SJCRH30 (cell line): ENCODE measurements at regions not wholly inside any gene's neighbourhood (a gene's known extent, or its start where the extent isn't known, plus 50 kb on each side); places are given as distances from the start of the nearest gene placed in this dataset.

ENCODE experiments used
- DNase-seq, 2 experiments: peaks; one replicate each; pipeline ENCODE4 v3.0.0-alpha.2; 2015 to 2020
- H3K27ac ChIP-seq: fragments of 250-450 bp; sonication (Bioruptor Pico); 2 replicates; pipeline ENCODE4 v1.5.1; 2020; ENCODE audit warnings: mild to moderate bottlenecking, moderate library complexity
- H3K27me3 ChIP-seq: fragments of 250-450 bp; sonication (Bioruptor Pico); 2 replicates; pipeline ENCODE4 v1.5.1; 2020; ENCODE audit warnings: mild to moderate bottlenecking, moderate library complexity
- H3K36me3 ChIP-seq: fragments of 250-450 bp; sonication (Bioruptor Pico); 2 replicates; pipeline ENCODE4 v1.5.1; 2020; ENCODE audit warnings: mild to moderate bottlenecking, moderate library complexity
- H3K4me1 ChIP-seq: fragments of 250-450 bp; sonication (Bioruptor Pico); 2 replicates; pipeline ENCODE4 v1.5.1; 2020; ENCODE audit warnings: mild to moderate bottlenecking, moderate library complexity
- H3K4me3 ChIP-seq: fragments of 250-450 bp; sonication (Bioruptor Pico); 2 replicates; pipeline ENCODE4 v1.5.1; 2020; ENCODE audit warnings: mild to moderate bottlenecking, moderate library complexity
- H3K9me3 ChIP-seq: fragments of 250-450 bp; sonication (Bioruptor Pico); replicated peaks from 2 replicates; pipeline ENCODE4 v1.5.1; 2020; ENCODE audit warnings: mild to moderate bottlenecking, moderate library complexity

GRCh38 chr12:89173678-89174077 is 178.6 kb downstream of the DUSP6 start:
- no peak for DNase-seq
- Histone ChIP-seq H3K4me3 (no peak overlapping the region), H3K27ac (no peak overlapping the region), H3K9me3 (no peaks in the 10 kb centered on the region; the same call in 1 of the 2 replicates), H3K27me3 (no peaks in the 10 kb centered on the region), H3K36me3 (no peaks in the 10 kb centered on the region), H3K4me1 (no peaks in the 10 kb centered on the region)

GRCh38 chr12:89173096-89173495 is 179.2 kb downstream of the DUSP6 start:
- H3K27ac ChIP-seq, result no peak overlapping the region
- no peak overlapping the region for H3K4me3 ChIP-seq
- H3K9me3 ChIP-seq, result no peaks in the 10 kb centered on the region; the same call in 1 of the 2 replicates
- no peaks in the 10 kb centered on the region for H3K4me1 ChIP-seq
- H3K36me3 ChIP-seq, result no peaks in the 10 kb centered on the region
- no peaks in the 10 kb centered on the region for H3K27me3 ChIP-seq
- DNase-seq, result no peak

- H3K27me3 ChIP-seq, result no peaks in the 10 kb centered on the region
- no peak for DNase-seq
These were observed 180.1 kb downstream of the DUSP6 start for GRCh38 chr12:89172224-89172623.

GRCh38 chr12:89169321-89169720 is 183.0 kb downstream of the DUSP6 start:
- Histone ChIP-seq H3K9me3 (no peaks in the 10 kb centered on the region; the same call in 1 of the 2 replicates), H3K36me3 (no peaks in the 10 kb centered on the region), H3K27me3 (no peaks in the 10 kb centered on the region), H3K4me3 (no peak overlapping the region), H3K27ac (no peak overlapping the region), H3K4me1 (no peaks in the 10 kb centered on the region)
- DNase-seq, result no peak

More at GRCh38 chr12:89172224-89172623, 180.1 kb downstream of the DUSP6 start:
- Histone ChIP-seq H3K9me3 (no peaks in the 10 kb centered on the region; the same call in 1 of the 2 replicates), H3K4me1 (no peaks in the 10 kb centered on the region), H3K4me3 (no peak overlapping the region), H3K27ac (no peak overlapping the region), H3K36me3 (no peaks in the 10 kb centered on the region)

GRCh38 chr12:89167986-89168385 is 184.3 kb downstream of the DUSP6 start:
- H3K4me1 ChIP-seq, result no peaks in the 10 kb centered on the region
- no peaks in the 10 kb centered on the region; the same call in 1 of the 2 replicates for H3K9me3 ChIP-seq
- no peak overlapping the region for H3K27ac ChIP-seq
- no peak overlapping the region for H3K4me3 ChIP-seq
- no peak for DNase-seq
- H3K36me3 ChIP-seq, result no peaks in the 10 kb centered on the region
- H3K27me3 ChIP-seq, result no peaks in the 10 kb centered on the region

DNA sequence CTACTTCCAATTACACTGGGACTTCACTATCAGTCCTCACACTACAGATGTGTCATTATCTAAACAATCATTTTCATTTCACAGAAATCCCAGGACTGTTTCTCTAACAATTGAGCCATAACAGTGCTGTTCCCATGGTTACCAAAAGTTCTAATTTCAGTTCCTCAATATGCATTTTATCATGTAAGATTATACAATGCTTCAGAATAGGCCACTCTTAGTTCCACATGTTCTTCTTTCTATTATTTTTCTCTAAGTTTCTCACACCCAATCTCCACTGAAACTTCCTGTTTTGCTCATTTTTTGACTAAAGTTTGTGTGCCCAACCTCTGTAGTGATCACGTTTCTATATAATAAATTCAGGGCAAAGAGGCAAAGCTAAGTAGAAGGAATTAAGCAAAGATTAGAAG is 185.8 kb downstream of the DUSP6 start:
- DNase-seq, result no peak

DNA sequence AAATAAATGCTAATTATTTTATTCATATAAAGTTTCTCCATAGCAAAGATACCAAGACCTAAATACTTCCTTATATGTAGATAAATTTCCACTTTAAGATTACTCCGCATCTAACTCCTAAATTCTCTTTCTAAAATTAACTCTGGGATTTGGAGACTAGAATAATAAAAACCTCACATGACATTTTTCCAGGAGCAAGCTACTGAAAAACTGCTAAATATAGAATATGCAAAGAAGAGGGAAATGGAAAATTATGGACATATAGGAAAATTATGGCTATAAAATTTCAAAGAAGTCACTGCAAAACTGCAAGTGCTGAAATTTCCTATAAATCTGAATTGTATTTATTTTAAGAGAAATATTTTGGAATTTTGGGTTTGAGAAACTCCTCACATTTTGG is 186.2 kb downstream of the DUSP6 start:
- H3K27ac ChIP-seq, result no peak overlapping the region
- no peak for DNase-seq
- no peaks in the 10 kb centered on the region for H3K36me3 ChIP-seq
- H3K4me3 ChIP-seq, result no peak overlapping the region
- H3K27me3 ChIP-seq, result no peaks in the 10 kb centered on the region
- H3K4me1 ChIP-seq, result no peaks in the 10 kb centered on the region
- H3K9me3 ChIP-seq, result no peaks in the 10 kb centered on the region

More for the DNA sequence above, 185.8 kb downstream of the DUSP6 start:
- no peaks in the 10 kb centered on the region for H3K27me3 ChIP-seq
- no peak overlapping the region for H3K4me3 ChIP-seq
- no peak overlapping the region for H3K27ac ChIP-seq
- no peaks in the 10 kb centered on the region for H3K4me1 ChIP-seq
- H3K36me3 ChIP-seq, result no peaks in the 10 kb centered on the region
- H3K9me3 ChIP-seq, result no peaks in the 10 kb centered on the region

GRCh38 chr12:89165703-89166102 is 186.6 kb downstream of the DUSP6 start:
- DNase-seq, result no peak
- Histone ChIP-seq H3K4me1 (0 out of 2 replicates have a peak, but pooled peaks cover 2% of the 10 kb centered on the region), H3K9me3 (no peaks in the 10 kb centered on the region), H3K36me3 (no peaks in the 10 kb centered on the region), H3K27me3 (no peaks in the 10 kb centered on the region), H3K4me3 (no peak overlapping the region), H3K27ac (no peak overlapping the region)

DNA sequence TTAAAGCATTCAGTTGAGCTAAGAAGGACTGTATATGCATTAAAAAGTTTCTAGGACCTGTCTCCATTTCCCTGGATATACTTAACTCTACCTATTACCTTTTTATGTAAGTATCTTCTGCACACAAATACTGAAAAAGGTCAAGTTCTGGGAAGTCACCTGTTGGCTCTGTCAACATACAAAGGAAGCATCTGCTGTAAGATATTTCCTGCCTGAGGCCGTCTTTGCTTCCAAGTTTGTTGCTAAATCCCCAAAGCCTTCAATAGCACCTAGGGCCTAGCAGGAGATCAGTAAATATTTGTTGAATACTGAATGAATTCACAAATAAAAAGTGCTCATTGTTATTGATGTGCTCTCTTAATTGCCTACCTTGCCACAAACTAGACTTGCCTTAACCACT is 188.4 kb downstream of the DUSP6 start:
- H3K4me3 ChIP-seq, result no peak overlapping the region
- no peaks in the 10 kb centered on the region for H3K9me3 ChIP-seq
- H3K4me1 ChIP-seq, result 0 out of 2 replicates have a peak, but pooled peaks cover 2% of the 10 kb centered on the region
- no peak overlapping the region for H3K27ac ChIP-seq
- H3K36me3 ChIP-seq, result no peaks in the 10 kb centered on the region
- DNase-seq, result peak in 1 of 2 experiments; percentile 26
- no peaks in the 10 kb centered on the region for H3K27me3 ChIP-seq

- no peak overlapping the region for H3K27ac ChIP-seq
- H3K4me3 ChIP-seq, result no peak overlapping the region
- no peak for DNase-seq
- H3K36me3 ChIP-seq, result no peaks in the 10 kb centered on the region
- 0 out of 2 replicates have a peak, but pooled peaks cover 5% of the 10 kb centered on the region for H3K4me1 ChIP-seq
- H3K9me3 ChIP-seq, result no peaks in the 10 kb centered on the region
- H3K27me3 ChIP-seq, result no peaks in the 10 kb centered on the region
These were observed 189.6 kb downstream of the DUSP6 start for GRCh38 chr12:89162589-89163261.

- no peak overlapping the region for H3K4me3 ChIP-seq
- DNase-seq, result no peak
- H3K27me3 ChIP-seq, result no peaks in the 10 kb centered on the region
- H3K9me3 ChIP-seq, result no peaks in the 10 kb centered on the region
- H3K36me3 ChIP-seq, result no peaks in the 10 kb centered on the region
- 0 out of 2 replicates have a peak, but pooled peaks cover 9% of the 10 kb centered on the region for H3K4me1 ChIP-seq
- H3K27ac ChIP-seq, result no peak overlapping the region
These were observed 190.7 kb downstream of the DUSP6 start for GRCh38 chr12:89161557-89161956.

DNA sequence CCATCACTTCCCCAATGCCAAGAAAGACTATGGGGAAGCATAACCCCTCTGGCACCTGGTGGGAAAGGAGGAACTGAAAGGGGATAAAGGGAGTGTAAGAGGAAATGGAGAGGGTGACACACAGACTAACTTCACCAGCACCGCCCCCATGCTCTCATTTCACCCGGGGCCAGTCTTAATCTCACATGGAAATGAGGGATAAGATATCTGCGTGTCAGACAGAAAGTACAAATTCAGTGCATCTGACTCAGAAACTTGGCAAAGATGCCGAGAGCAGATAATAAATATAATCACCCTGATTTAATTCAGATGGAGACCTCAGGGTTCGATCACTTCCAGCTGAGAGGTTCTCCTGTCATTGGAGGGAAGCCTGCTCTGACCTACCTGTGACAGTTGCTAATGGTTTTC is 191.6 kb downstream of the DUSP6 start:
- peak; percentile 13 to 53 for DNase-seq
- Histone ChIP-seq H3K4me1 (0 out of 2 replicates have a peak, but pooled peaks cover 9% of the 10 kb centered on the region), H3K9me3 (no peaks in the 10 kb centered on the region), H3K27ac (no peak overlapping the region), H3K27me3 (no peaks in the 10 kb centered on the region), H3K36me3 (no peaks in the 10 kb centered on the region), H3K4me3 (no peak overlapping the region)

GRCh38 chr12:89157413-89157812 is 194.9 kb downstream of the DUSP6 start:
- Histone ChIP-seq H3K9me3 (no peaks in the 10 kb centered on the region), H3K36me3 (no peaks in the 10 kb centered on the region), H3K27me3 (no peaks in the 10 kb centered on the region), H3K27ac (no peak overlapping the region), H3K4me3 (no peak overlapping the region), H3K4me1 (0 out of 2 replicates have a peak, but pooled peaks cover 9% of the 10 kb centered on the region)
- no peak for DNase-seq

DNA sequence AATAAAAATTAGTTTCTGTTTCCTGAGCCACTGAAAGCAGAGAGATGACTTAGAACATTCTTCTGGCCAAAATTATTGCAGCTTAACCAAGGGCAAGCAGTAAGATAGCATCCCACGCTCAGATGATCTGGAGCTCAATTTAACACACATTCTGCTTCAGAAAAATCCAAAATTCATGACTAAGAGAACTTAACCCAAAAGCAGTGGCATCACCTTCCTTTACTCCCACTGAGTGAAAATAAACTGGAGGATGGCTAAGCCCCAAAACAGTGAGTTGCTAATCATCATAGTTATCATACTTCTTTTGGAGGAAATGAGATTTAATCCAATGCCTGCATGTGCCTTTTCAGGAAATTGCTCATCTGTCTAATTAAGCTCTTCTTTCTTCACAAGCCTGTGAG is 195.4 kb downstream of the DUSP6 start:
- no peaks in the 10 kb centered on the region for H3K9me3 ChIP-seq
- 0 out of 2 replicates have a peak, but pooled peaks cover 9% of the 10 kb centered on the region for H3K4me1 ChIP-seq
- H3K27ac ChIP-seq, result no peak overlapping the region
- H3K4me3 ChIP-seq, result no peak overlapping the region
- no peaks in the 10 kb centered on the region for H3K36me3 ChIP-seq
- no peaks in the 10 kb centered on the region for H3K27me3 ChIP-seq
- DNase-seq, result no peak

GRCh38 chr12:89156340-89156739 is 196.0 kb downstream of the DUSP6 start:
- Histone ChIP-seq H3K4me3 (no peak overlapping the region), H3K27ac (no peak overlapping the region), H3K36me3 (no peaks in the 10 kb centered on the region), H3K4me1 (0 out of 2 replicates have a peak, but pooled peaks cover 9% of the 10 kb centered on the region), H3K9me3 (no peaks in the 10 kb centered on the region), H3K27me3 (no peaks in the 10 kb centered on the region)
- DNase-seq, result no peak

DNA sequence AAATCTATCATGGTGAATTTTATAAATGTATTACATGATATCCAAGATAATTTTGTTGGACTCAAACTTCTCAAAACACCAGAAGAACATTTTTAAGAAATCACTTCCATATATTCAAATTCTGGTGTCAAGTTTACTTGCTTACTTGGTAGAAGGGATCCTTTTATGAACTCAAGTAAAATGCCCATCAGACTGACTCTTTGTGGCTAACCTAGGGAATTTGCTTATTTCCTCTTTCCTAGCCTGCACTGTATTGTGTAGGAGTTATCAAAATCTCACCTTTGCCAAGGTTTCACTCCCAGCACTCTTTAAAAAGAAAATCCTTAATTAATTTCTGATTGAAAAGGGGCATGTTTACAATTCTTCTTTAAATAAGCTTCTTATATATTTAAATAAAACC is 196.5 kb downstream of the DUSP6 start:
- Histone ChIP-seq H3K4me1 (0 out of 2 replicates have a peak, but pooled peaks cover 7% of the 10 kb centered on the region), H3K27me3 (no peaks in the 10 kb centered on the region), H3K9me3 (no peaks in the 10 kb centered on the region), H3K27ac (no peak overlapping the region), H3K4me3 (no peak overlapping the region), H3K36me3 (no peaks in the 10 kb centered on the region)
- DNase-seq, result no peak
